WERI-Rb-1 (cell line): ENCODE measurements at regions not wholly inside any gene's neighbourhood (a gene's known extent, or its start where the extent isn't known, plus 50 kb on each side); places are given as distances from the start of the nearest gene placed in this dataset.
"Not testable (repeated sequence)": the region's sequence is repeated elsewhere in the genome, so short reads cannot be mapped to it uniquely, and the experiment has no call there.

Experiments used
- DNase-seq: peaks from one replicate; pipeline ENCODE4 v3.0.0-alpha.2; 2020
- H3K27ac ChIP-seq: fragments of 250-450 bp; sonication (Bioruptor Pico); 2 replicates; pipeline ENCODE4 v1.5.1; 2020; ENCODE audit warnings: mild to moderate bottlenecking, moderate library complexity
- H3K27me3 ChIP-seq: fragments of 250-450 bp; sonication (Bioruptor Pico); 2 replicates; pipeline ENCODE4 v1.5.1; 2021; ENCODE audit warnings: mild to moderate bottlenecking, low read depth, moderate library complexity; ENCODE audit not compliant: insufficient read depth, severe bottlenecking
- H3K36me3 ChIP-seq: fragments of 250-450 bp; sonication (Bioruptor Pico); 2 replicates; pipeline ENCODE4 v1.5.1; 2020; ENCODE audit warnings: mild to moderate bottlenecking, moderate library complexity
- H3K4me3 ChIP-seq: 2 replicates; pipeline ENCODE4 v1.5.1; 2011; ENCODE audit warnings: low read depth, mild to moderate bottlenecking, control low read depth, low read length
- H3K9me3 ChIP-seq: fragments of 250-450 bp; sonication (Bioruptor Pico); 2 replicates; pipeline ENCODE4 v1.5.1; 2021; ENCODE audit warnings: mild to moderate bottlenecking, moderate library complexity; ENCODE audit not compliant: severe bottlenecking
- CTCF ChIP-seq: IDR thresholded peaks from 2 replicates; pipeline ENCODE4 v1.5.1; 2011; ENCODE audit warnings: low read depth, mild to moderate bottlenecking, control low read depth, inconsistent platforms, low read length

- Histone ChIP-seq H3K27ac (no peak overlapping the region), H3K27me3 (no peaks in the 10 kb centered on the region), H3K4me3 (no peak overlapping the region), H3K36me3 (no peaks in the 10 kb centered on the region), H3K9me3 (no peaks in the 10 kb centered on the region)
- no peak for TF ChIP-seq CTCF
- no peak for DNase-seq
Observed at GRCh38 chr12:20144341-20144740, 224.0 kb upstream of the PDE3A start.

GRCh38 chr12:20148241-20148640, 220.1 kb upstream of the PDE3A start:
- no peaks in the 10 kb centered on the region for H3K36me3 ChIP-seq
- H3K9me3 ChIP-seq: no peaks in the 10 kb centered on the region
- no peak overlapping the region for H3K27ac ChIP-seq
- no peaks in the 10 kb centered on the region for H3K27me3 ChIP-seq
- no peak for TF ChIP-seq CTCF
- no peak for DNase-seq
- H3K4me3 ChIP-seq: no peak overlapping the region

GRCh38 chr12:20150835-20151422, 217.4 kb upstream of the PDE3A start:
- Histone ChIP-seq H3K27ac (no peak overlapping the region), H3K4me3 (no peak overlapping the region), H3K27me3 (no peaks in the 10 kb centered on the region), H3K9me3 (no peaks in the 10 kb centered on the region), H3K36me3 (no peaks in the 10 kb centered on the region)
- DNase-seq: no peak
- TF ChIP-seq CTCF: no peak

- no peak for DNase-seq
- Histone ChIP-seq H3K9me3 (no peaks in the 10 kb centered on the region), H3K4me3 (no peak overlapping the region), H3K36me3 (no peaks in the 10 kb centered on the region), H3K27me3 (no peaks in the 10 kb centered on the region), H3K27ac (no peak overlapping the region)
- TF ChIP-seq CTCF: no peak
Observed at GRCh38 chr12:20154052-20154451, 214.3 kb upstream of the PDE3A start.

GRCh38 chr12:20155374-20155773, 213.0 kb upstream of the PDE3A start:
- DNase-seq: no peak
- H3K27me3 ChIP-seq: no peaks in the 10 kb centered on the region
- no peak overlapping the region for H3K4me3 ChIP-seq
- H3K9me3 ChIP-seq: no peaks in the 10 kb centered on the region
- no peak overlapping the region for H3K27ac ChIP-seq
- no peak for TF ChIP-seq CTCF
- H3K36me3 ChIP-seq: no peaks in the 10 kb centered on the region

GRCh38 chr12:20160899-20161298, 207.4 kb upstream of the PDE3A start:
- H3K36me3 ChIP-seq, H3K27ac ChIP-seq, H3K27me3 ChIP-seq, H3K4me3 ChIP-seq, H3K9me3 ChIP-seq, DNase-seq: not testable (repeated sequence)
